Erythroblast (primary cell): ENCODE measurements at regions not wholly inside any gene's neighbourhood (a gene's known extent, or its start where the extent isn't known, plus 50 kb on each side); places are given as distances from the start of the nearest gene placed in this dataset.

Experiments used
- GATA1 ChIP-seq: IDR thresholded peaks from 2 replicates; pipeline ENCODE4 v1.6.1; 2011; ENCODE audit warnings: low read depth, mild to moderate bottlenecking, control low read depth, low read length, moderate library complexity
- POLR2A ChIP-seq: IDR thresholded peaks from 2 replicates; pipeline ENCODE4 v1.6.1; 2011; ENCODE audit warnings: mild to moderate bottlenecking, low read length

DNA sequence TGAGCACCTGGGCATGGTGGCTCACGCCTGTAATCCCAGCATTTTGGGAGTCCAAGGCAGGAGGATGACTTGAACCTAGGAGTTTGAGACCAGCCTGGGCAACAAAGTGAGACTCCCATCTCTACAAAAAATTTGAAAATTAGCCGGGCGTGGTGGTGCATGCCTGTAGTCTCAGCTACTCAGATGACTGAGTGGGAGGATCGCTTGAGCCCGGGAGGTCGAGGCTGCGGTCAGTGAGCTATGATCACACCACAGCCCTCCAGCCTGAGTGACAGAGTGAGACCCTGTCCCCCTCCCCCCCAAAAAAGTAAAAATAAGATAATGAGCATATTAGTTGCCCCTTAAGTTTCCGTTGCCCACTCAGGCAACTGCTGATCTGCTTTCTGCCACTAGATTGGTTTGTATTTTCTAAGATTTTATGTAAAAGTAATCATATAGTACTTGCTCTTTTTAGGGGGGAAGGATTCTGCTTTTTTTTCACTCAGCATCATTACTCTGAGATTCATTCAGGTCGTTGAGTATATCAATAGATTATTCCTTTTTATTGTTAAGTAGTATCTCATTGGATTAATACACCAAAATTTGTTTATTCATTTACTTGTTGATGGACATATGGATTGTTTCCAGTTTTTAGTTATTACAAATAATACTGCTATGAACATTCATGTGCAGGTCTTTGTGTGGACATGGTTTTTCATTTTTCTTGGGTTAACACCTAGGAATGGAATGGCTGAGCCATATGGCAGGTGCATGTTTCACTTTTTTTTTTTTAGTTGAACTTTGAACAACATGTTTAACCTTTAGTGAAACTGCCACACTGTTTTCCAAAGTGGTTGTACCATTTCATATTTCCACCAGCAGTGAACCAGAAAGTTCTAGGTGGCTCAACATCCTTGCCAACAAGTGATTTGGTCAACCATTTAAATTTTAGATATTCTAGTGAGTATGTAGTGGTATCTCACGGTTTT lies 75.0 kb upstream of the SPRED2 start:
- TF ChIP-seq POLR2A, result no peak
- no peak for TF ChIP-seq GATA1
